Progenitor cell of endocrine pancreas (in vitro differentiated cells): ENCODE measurements at regions not wholly inside any gene's neighbourhood (a gene's known extent, or its start where the extent isn't known, plus 50 kb on each side); places are given as distances from the start of the nearest gene placed in this dataset.

Experiments used
- DNase-seq: peaks from one replicate; pipeline ENCODE4 v3.0.0; 2021; ENCODE audit warnings: low spot score; ENCODE audit not compliant: unreplicated experiment
- H3K27ac Mint-ChIP-seq: 2 replicates; pipeline ENCODE4 v1.8.0; 2021; ENCODE audit warnings: mild to moderate bottlenecking, moderate library complexity, mixed read lengths
- H3K27me3 Mint-ChIP-seq: 2 replicates; pipeline ENCODE4 v1.8.0; 2021; ENCODE audit warnings: mixed read lengths
- H3K36me3 Mint-ChIP-seq: 2 replicates; pipeline ENCODE4 v1.8.0; 2022; ENCODE audit warnings: mixed read lengths; ENCODE audit not compliant: insufficient read depth
- H3K4me1 Mint-ChIP-seq: 2 replicates; pipeline ENCODE4 v1.8.0; 2021; ENCODE audit warnings: low read depth, mixed read lengths
- H3K4me3 Mint-ChIP-seq: 2 replicates; pipeline ENCODE4 v1.8.0; 2021; ENCODE audit warnings: low read depth, mild to moderate bottlenecking, moderate library complexity, mixed read lengths
- H3K9me3 Mint-ChIP-seq: 2 replicates; pipeline ENCODE4 v1.8.0; 2021; ENCODE audit warnings: low read depth, mixed read lengths
- CTCF ChIP-seq: fragments of 200-600 bp; sonication (generic); IDR thresholded peaks from one replicate; pipeline ENCODE4 v1.5.0; 2021; ENCODE audit warnings: antibody characterized with exemption, mild to moderate bottlenecking; ENCODE audit not compliant: unreplicated experiment

GRCh38 chr6:114713690-114714089 is 370.9 kb upstream of the HS3ST5 start:
- Mint-ChIP-seq H3K4me3 (no peak overlapping the region), H3K4me1 (no peaks in the 10 kb centered on the region), H3K36me3 (peaks cover 1% of the 10 kb centered on the region), H3K9me3 (peaks cover 3% of the 10 kb centered on the region), H3K27ac (no peak overlapping the region), H3K27me3 (peaks cover 11% of the 10 kb centered on the region)
- no peak for TF ChIP-seq CTCF
- no peak for DNase-seq

- no peak for TF ChIP-seq CTCF
- Mint-ChIP-seq H3K36me3 (peaks cover 1% of the 10 kb centered on the region), H3K4me3 (no peak overlapping the region), H3K9me3 (peaks cover 3% of the 10 kb centered on the region), H3K27ac (no peak overlapping the region), H3K4me1 (peaks cover 5% of the 10 kb centered on the region), H3K27me3 (peaks cover 11% of the 10 kb centered on the region)
- DNase-seq: no peak
Observed at GRCh38 chr6:114712129-114712662, 369.4 kb upstream of the HS3ST5 start.

- TF ChIP-seq CTCF: no peak
- no peak for DNase-seq
- Mint-ChIP-seq H3K27me3 (peaks cover 9% of the 10 kb centered on the region), H3K9me3 (peaks cover 3% of the 10 kb centered on the region), H3K27ac (no peak overlapping the region), H3K36me3 (peaks cover 1% of the 10 kb centered on the region), H3K4me1 (peaks cover 8% of the 10 kb centered on the region), H3K4me3 (no peak overlapping the region)
Observed at GRCh38 chr6:114707081-114707620, 364.3 kb upstream of the HS3ST5 start.

GRCh38 chr6:114690625-114691024 is 347.8 kb upstream of the HS3ST5 start:
- no peak for TF ChIP-seq CTCF
- no peak for DNase-seq
- H3K27me3 Mint-ChIP-seq: no peaks in the 10 kb centered on the region
- no peak overlapping the region for H3K27ac Mint-ChIP-seq
- H3K4me1 Mint-ChIP-seq: no peaks in the 10 kb centered on the region
- no peaks in the 10 kb centered on the region for H3K36me3 Mint-ChIP-seq
- H3K9me3 Mint-ChIP-seq: peaks cover 8% of the 10 kb centered on the region
- H3K4me3 Mint-ChIP-seq: no peak overlapping the region

- Mint-ChIP-seq H3K9me3 (peaks cover 13% of the 10 kb centered on the region), H3K36me3 (no peaks in the 10 kb centered on the region), H3K4me3 (no peak overlapping the region), H3K27me3 (no peaks in the 10 kb centered on the region), H3K4me1 (no peaks in the 10 kb centered on the region), H3K27ac (no peak overlapping the region)
- TF ChIP-seq CTCF: no peak
- no peak for DNase-seq
Observed at GRCh38 chr6:114659513-114659912, 316.7 kb upstream of the HS3ST5 start.
